ENCODE measurements at regions not wholly inside any gene's neighbourhood (a gene's known extent, or its start where the extent isn't known, plus 50 kb on each side); places are given as distances from the start of the nearest gene placed in this dataset.

DNA sequence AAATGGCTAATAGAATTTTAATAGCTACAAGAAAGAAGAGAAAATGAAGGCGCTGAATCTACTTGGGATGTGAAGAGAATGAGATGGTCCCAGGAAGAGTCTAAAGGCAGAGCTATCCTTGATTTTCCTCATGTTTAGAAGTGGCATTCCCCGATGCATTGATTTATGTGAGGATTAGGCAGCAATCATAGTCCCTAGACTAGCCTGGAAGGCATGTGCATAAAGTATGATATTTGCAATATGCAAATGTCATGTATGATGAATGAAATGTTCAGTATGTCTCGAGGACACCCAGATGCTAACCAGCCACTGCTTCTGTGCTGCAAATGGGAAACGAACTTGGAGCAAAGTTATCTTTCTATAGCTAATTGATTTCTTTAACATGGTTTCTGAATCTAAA is 641.5 kb upstream of the PLXNA2 start:
- Mint-ChIP-seq H3K36me3 (ENCODE audit: low read depth, unreplicated experiment) (no peaks in the 10 kb centered on the region), H3K9me3 (ENCODE audit: unreplicated experiment) (no peaks in the 10 kb centered on the region), H3K4me3 (ENCODE audit: unreplicated experiment) (no peak overlapping the region), H3K27me3 (ENCODE audit: low read depth, unreplicated experiment) (no peaks in the 10 kb centered on the region), H3K27ac (ENCODE audit: unreplicated experiment) (no peak overlapping the region), H3K4me1 (ENCODE audit: low read depth, unreplicated experiment) (peaks cover 4% of the 10 kb centered on the region)
- Histone ChIP-seq H3K79me2 (ENCODE audit: insufficient read depth, low read length) (no peaks in the 10 kb centered on the region), H3K9me3 (ENCODE audit: insufficient read depth, low read depth, low read length) (no peaks in the 10 kb centered on the region), H3K27me3 (ENCODE audit: insufficient read depth, low read length) (no peaks in the 10 kb centered on the region), H3K36me3 (ENCODE audit: insufficient read depth, low read length) (no peaks in the 10 kb centered on the region), H4K20me1 (ENCODE audit: insufficient read depth, low read length) (no peaks in the 10 kb centered on the region), H3K4me2 (ENCODE audit: low read length) (no peak overlapping the region), H3K9ac (ENCODE audit: low read length) (no peak overlapping the region), H3K4me3 (ENCODE audit: insufficient read depth, low read depth, low read length) (no peak overlapping the region), H3K27ac (ENCODE audit: low read depth, low read length) (no peak overlapping the region), H2AFZ (ENCODE audit: low read depth, low read length) (no peak overlapping the region), H3K4me1 (ENCODE audit: insufficient read depth, low read length) (no peaks in the 10 kb centered on the region)
- DNase-seq (ENCODE audit: low read depth): no peak
- no peak for TF ChIP-seq EZH2 (IDR thresholded peaks at IDR 0.05; ENCODE audit: insufficient read depth, low read length)
- TF ChIP-seq, protein P1, sequence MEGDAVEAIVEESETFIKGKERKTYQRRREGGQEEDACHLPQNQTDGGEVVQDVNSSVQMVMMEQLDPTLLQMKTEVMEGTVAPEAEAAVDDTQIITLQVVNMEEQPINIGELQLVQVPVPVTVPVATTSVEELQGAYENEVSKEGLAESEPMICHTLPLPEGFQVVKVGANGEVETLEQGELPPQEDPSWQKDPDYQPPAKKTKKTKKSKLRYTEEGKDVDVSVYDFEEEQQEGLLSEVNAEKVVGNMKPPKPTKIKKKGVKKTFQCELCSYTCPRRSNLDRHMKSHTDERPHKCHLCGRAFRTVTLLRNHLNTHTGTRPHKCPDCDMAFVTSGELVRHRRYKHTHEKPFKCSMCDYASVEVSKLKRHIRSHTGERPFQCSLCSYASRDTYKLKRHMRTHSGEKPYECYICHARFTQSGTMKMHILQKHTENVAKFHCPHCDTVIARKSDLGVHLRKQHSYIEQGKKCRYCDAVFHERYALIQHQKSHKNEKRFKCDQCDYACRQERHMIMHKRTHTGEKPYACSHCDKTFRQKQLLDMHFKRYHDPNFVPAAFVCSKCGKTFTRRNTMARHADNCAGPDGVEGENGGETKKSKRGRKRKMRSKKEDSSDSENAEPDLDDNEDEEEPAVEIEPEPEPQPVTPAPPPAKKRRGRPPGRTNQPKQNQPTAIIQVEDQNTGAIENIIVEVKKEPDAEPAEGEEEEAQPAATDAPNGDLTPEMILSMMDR (IDR thresholded peaks at IDR 0.05; ENCODE audit: insufficient read depth, low read depth, low read length): no peak
- FAIRE-seq: no peak

DNA sequence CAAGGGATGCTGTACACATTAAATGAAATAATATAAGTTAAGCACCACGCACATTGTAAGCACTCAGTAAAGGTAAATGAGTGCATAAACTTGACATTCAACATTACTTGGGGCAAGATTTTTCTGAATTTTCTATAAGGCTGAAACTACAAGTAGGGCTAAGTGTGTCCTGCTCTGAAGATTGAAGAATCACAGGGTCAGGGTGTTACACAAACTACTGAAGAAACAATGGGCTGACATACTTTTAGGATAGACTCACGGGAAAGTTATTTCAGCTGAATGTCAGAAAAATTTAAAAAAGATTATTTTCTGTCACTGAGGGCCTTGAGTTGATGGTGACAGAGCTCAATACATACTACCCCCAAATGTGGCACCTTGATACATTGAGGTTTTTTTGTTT is 644.2 kb upstream of the PLXNA2 start:
- H3K27ac Mint-ChIP-seq (ENCODE audit: unreplicated experiment): no peak overlapping the region
- H3K27me3 Mint-ChIP-seq (ENCODE audit: low read depth, unreplicated experiment): no peaks in the 10 kb centered on the region
- no peaks in the 10 kb centered on the region for H3K27me3 ChIP-seq (ENCODE audit: insufficient read depth, low read length)
- peaks cover 8% of the 10 kb centered on the region for H3K4me1 Mint-ChIP-seq (ENCODE audit: low read depth, unreplicated experiment)
- H3K36me3 ChIP-seq (ENCODE audit: insufficient read depth, low read length): no peaks in the 10 kb centered on the region
- no peak overlapping the region for H3K27ac ChIP-seq (ENCODE audit: low read depth, low read length)
- no peaks in the 10 kb centered on the region for H3K9me3 Mint-ChIP-seq (ENCODE audit: unreplicated experiment)
- DNase-seq (ENCODE audit: low read depth): no peak
- H3K36me3 Mint-ChIP-seq (ENCODE audit: low read depth, unreplicated experiment): no peaks in the 10 kb centered on the region
- no peak overlapping the region for H2AFZ ChIP-seq (ENCODE audit: low read depth, low read length)
- no peaks in the 10 kb centered on the region for H3K9me3 ChIP-seq (ENCODE audit: insufficient read depth, low read depth, low read length)
- H3K4me3 ChIP-seq (ENCODE audit: insufficient read depth, low read depth, low read length): no peak overlapping the region
- no peak for TF ChIP-seq EZH2 (IDR thresholded peaks at IDR 0.05; ENCODE audit: insufficient read depth, low read length)
- TF ChIP-seq, protein P1 (IDR thresholded peaks at IDR 0.05; ENCODE audit: insufficient read depth, low read depth, low read length): no peak
- H3K4me2 ChIP-seq (ENCODE audit: low read length): no peak overlapping the region
- H3K4me1 ChIP-seq (ENCODE audit: insufficient read depth, low read length): no peaks in the 10 kb centered on the region
- H3K4me3 Mint-ChIP-seq (ENCODE audit: unreplicated experiment): no peak overlapping the region
- no peaks in the 10 kb centered on the region for H3K79me2 ChIP-seq (ENCODE audit: insufficient read depth, low read length)
- FAIRE-seq: no peak
- no peaks in the 10 kb centered on the region for H4K20me1 ChIP-seq (ENCODE audit: insufficient read depth, low read length)
- H3K9ac ChIP-seq (ENCODE audit: low read length): no peak overlapping the region

DNA sequence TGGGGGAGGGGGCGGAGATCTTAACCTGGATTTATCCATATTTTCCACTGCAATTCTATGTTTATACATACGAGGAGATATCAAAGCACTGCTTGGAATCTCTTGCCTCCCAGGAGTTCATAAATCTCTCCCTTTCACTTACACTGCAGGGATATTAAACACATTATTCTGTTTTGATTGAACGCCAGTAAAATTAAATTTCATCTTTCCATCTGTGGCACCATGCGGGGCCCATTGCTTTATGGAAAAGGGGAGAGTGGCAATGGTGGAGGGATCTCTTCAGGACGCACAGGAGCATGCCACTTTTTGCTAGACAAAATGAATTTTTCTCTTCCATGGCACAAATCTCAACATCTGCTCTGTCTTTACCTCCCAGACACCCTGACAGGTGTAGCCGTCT is 648.0 kb upstream of the PLXNA2 start:
- Mint-ChIP-seq H3K27ac (ENCODE audit: unreplicated experiment) (no peak overlapping the region), H3K36me3 (ENCODE audit: low read depth, unreplicated experiment) (no peaks in the 10 kb centered on the region), H3K4me1 (ENCODE audit: low read depth, unreplicated experiment) (peaks cover 4% of the 10 kb centered on the region), H3K4me3 (ENCODE audit: unreplicated experiment) (no peak overlapping the region), H3K27me3 (ENCODE audit: low read depth, unreplicated experiment) (no peaks in the 10 kb centered on the region), H3K9me3 (ENCODE audit: unreplicated experiment) (no peaks in the 10 kb centered on the region)
- Histone ChIP-seq H3K9ac (ENCODE audit: low read length) (no peak overlapping the region), H2AFZ (ENCODE audit: low read depth, low read length) (no peak overlapping the region), H3K4me2 (ENCODE audit: low read length) (no peak overlapping the region), H3K36me3 (ENCODE audit: insufficient read depth, low read length) (no peaks in the 10 kb centered on the region), H3K79me2 (ENCODE audit: insufficient read depth, low read length) (no peaks in the 10 kb centered on the region), H4K20me1 (ENCODE audit: insufficient read depth, low read length) (no peaks in the 10 kb centered on the region), H3K9me3 (ENCODE audit: insufficient read depth, low read depth, low read length) (no peaks in the 10 kb centered on the region), H3K27ac (ENCODE audit: low read depth, low read length) (no peak overlapping the region), H3K4me3 (ENCODE audit: insufficient read depth, low read depth, low read length) (no peak overlapping the region), H3K4me1 (ENCODE audit: insufficient read depth, low read length) (no peaks in the 10 kb centered on the region), H3K27me3 (ENCODE audit: insufficient read depth, low read length) (no peaks in the 10 kb centered on the region)
- no peak for DNase-seq (ENCODE audit: low read depth)
- TF ChIP-seq, protein P1 (IDR thresholded peaks at IDR 0.05; ENCODE audit: insufficient read depth, low read depth, low read length): no peak
- TF ChIP-seq EZH2 (IDR thresholded peaks at IDR 0.05; ENCODE audit: insufficient read depth, low read length): no peak
- no peak for FAIRE-seq
